ENCODE measurements at regions not wholly inside any gene's neighbourhood (a gene's known extent, or its start where the extent isn't known, plus 50 kb on each side); places are given as distances from the start of the nearest gene placed in this dataset.

DNA sequence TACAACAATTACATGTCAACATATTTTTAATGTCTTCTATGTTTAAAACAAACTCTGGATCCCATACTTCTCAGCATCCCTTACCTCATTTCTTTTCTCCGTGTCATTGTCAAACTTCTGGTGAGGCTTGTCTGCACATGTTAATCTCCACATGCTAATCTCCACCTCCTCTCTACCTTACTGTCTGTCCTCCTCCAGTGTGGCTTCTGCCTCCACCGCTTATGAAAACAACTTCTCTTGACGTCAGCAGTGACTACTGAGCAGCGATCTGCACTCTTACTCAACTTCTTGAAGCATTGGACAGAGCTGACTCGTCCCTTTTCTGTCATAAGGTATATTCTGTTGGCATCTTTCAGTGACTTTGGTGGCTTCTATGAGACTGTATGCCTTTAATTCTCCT is 338.2 kb upstream of the THRB start:
- Histone ChIP-seq H3K4me3 (ENCODE audit: low read depth, low read length) (no peak overlapping the region), H3K27me3 (ENCODE audit: control insufficient read depth, insufficient read depth, low read length) (peaks cover 20% of the 10 kb centered on the region), H3K36me3 (ENCODE audit: control insufficient read depth, insufficient read depth, low read length) (no peaks in the 10 kb centered on the region)
- TF ChIP-seq, protein P1, sequence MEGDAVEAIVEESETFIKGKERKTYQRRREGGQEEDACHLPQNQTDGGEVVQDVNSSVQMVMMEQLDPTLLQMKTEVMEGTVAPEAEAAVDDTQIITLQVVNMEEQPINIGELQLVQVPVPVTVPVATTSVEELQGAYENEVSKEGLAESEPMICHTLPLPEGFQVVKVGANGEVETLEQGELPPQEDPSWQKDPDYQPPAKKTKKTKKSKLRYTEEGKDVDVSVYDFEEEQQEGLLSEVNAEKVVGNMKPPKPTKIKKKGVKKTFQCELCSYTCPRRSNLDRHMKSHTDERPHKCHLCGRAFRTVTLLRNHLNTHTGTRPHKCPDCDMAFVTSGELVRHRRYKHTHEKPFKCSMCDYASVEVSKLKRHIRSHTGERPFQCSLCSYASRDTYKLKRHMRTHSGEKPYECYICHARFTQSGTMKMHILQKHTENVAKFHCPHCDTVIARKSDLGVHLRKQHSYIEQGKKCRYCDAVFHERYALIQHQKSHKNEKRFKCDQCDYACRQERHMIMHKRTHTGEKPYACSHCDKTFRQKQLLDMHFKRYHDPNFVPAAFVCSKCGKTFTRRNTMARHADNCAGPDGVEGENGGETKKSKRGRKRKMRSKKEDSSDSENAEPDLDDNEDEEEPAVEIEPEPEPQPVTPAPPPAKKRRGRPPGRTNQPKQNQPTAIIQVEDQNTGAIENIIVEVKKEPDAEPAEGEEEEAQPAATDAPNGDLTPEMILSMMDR (IDR thresholded peaks at IDR 0.05; ENCODE audit: insufficient read depth, low read length, poor library complexity, severe bottlenecking), result no peak
- DNase-seq (ENCODE audit: low read depth), result no peak

DNA sequence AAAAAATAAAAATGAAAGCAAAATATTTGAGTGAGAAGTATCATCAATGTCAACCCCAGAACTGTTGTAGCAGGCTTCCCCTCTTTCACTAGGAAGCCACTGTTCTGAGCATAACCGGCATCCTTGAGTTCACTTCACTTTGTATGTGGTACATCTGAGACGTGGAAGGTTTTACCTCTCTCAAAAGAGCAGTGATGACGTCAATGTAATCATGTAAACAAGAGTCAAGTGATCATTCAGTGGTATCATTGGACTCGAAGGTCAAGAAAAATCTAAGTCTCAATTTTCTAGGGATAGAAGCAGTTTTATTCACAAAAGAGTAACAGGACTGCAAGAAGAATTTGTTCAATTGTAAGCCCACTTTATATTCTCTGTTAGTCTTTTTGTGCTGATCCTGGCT is 339.8 kb upstream of the THRB start:
- TF ChIP-seq, protein P1 (IDR thresholded peaks at IDR 0.05; ENCODE audit: insufficient read depth, low read length, poor library complexity, severe bottlenecking), result no peak
- H3K36me3 ChIP-seq (ENCODE audit: control insufficient read depth, insufficient read depth, low read length), result no peaks in the 10 kb centered on the region
- peaks cover 13% of the 10 kb centered on the region for H3K27me3 ChIP-seq (ENCODE audit: control insufficient read depth, insufficient read depth, low read length)
- H3K4me3 ChIP-seq (ENCODE audit: low read depth, low read length), result no peak overlapping the region
- DNase-seq (ENCODE audit: low read depth), result no peak

DNA sequence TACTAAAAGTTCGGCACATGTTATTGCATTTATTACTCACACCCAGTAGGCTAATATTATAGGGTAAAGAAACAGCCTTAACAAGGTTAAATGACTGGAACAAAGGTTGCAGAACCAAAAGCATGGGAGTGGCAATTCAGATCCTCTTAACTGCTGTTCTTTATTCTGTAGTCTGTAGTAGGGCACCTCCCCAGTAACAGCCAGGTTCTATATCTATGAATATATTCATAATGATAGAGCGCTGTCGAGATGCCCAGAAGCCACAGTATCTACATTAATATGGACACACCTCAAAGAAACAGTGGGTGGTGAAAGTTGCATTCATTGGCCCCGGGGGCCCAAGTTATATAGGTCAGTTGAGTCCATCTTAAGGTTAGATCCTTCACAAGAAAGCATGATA is 340.9 kb upstream of the THRB start:
- no peaks in the 10 kb centered on the region for H3K36me3 ChIP-seq (ENCODE audit: control insufficient read depth, insufficient read depth, low read length)
- H3K27me3 ChIP-seq (ENCODE audit: control insufficient read depth, insufficient read depth, low read length), result peaks cover 3% of the 10 kb centered on the region
- H3K4me3 ChIP-seq (ENCODE audit: low read depth, low read length), result no peak overlapping the region
- no peak for DNase-seq (ENCODE audit: low read depth)
- TF ChIP-seq, protein P1 (IDR thresholded peaks at IDR 0.05; ENCODE audit: insufficient read depth, low read length, poor library complexity, severe bottlenecking), result no peak

DNA sequence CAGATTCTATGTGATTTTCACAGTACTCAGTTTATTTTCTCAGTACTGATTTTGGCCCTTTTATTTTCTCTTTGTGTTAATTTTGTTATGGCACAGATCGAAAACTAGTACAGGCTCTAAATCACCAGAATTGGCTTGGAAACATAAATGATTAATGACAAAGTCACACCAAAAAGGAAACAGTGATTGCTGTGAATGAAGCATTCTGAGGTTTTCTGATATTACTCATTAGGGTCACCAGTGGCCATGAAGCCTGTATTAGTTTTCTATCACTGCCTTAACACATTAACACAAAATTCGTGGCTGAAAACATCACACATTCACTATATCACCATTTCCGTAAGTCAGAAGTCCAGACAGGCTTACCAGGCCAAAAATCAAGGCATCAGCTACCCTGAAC is 343.0 kb upstream of the THRB start:
- Histone ChIP-seq H3K36me3 (ENCODE audit: control insufficient read depth, insufficient read depth, low read length) (no peaks in the 10 kb centered on the region), H3K4me3 (ENCODE audit: low read depth, low read length) (no peak overlapping the region), H3K27me3 (ENCODE audit: control insufficient read depth, insufficient read depth, low read length) (peaks cover 2% of the 10 kb centered on the region)
- no peak for DNase-seq (ENCODE audit: low read depth)
- TF ChIP-seq, protein P1 (IDR thresholded peaks at IDR 0.05; ENCODE audit: insufficient read depth, low read length, poor library complexity, severe bottlenecking), result no peak

DNA sequence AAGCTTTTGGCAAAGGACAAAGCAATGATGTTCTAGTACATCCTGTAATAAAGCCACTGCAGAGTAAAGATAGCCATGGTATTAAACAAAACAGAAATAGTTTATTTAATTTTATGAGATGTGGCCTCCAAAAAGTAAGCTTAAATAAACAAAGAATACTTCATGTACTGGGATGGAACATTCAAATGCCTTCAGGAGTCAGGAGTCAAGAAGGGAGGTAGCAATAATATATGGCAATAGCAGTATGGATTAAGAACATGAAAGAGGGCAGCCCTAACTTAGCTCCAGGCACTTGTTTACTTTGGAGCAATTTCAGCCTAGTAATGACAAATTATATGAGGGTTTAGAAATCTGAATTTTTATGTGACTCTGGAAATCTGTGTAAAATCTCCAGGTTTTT is 343.9 kb upstream of the THRB start:
- Histone ChIP-seq H3K27me3 (ENCODE audit: control insufficient read depth, insufficient read depth, low read length) (no peaks in the 10 kb centered on the region), H3K4me3 (ENCODE audit: low read depth, low read length) (no peak overlapping the region), H3K36me3 (ENCODE audit: control insufficient read depth, insufficient read depth, low read length) (no peaks in the 10 kb centered on the region)
- TF ChIP-seq, protein P1 (IDR thresholded peaks at IDR 0.05; ENCODE audit: insufficient read depth, low read length, poor library complexity, severe bottlenecking), result no peak
- no peak for DNase-seq (ENCODE audit: low read depth)

DNA sequence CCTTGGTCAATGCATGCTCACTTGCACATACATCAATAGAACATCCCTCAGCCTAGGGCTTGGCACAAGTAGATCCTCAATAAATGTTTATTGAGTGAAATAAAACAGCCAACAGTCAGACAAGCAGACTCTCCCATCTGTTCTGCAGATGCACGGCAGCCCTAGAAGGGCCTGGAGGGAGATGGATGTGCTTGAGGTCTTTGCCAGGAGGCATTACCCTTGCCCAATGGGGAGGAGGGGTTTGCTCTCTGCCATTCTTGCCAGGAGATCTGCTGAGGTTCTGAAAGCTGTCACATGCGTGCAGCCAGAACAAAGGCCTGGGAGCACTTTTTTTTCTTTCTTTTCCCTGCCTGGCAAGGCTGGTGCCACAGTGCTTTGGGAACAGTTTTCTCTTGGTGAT is 349.3 kb upstream of the THRB start:
- TF ChIP-seq, protein P1 (IDR thresholded peaks at IDR 0.05; ENCODE audit: insufficient read depth, low read length, poor library complexity, severe bottlenecking), result no peak
- Histone ChIP-seq H3K4me3 (ENCODE audit: low read depth, low read length) (no peak overlapping the region), H3K27me3 (ENCODE audit: control insufficient read depth, insufficient read depth, low read length) (no peaks in the 10 kb centered on the region), H3K36me3 (ENCODE audit: control insufficient read depth, insufficient read depth, low read length) (no peaks in the 10 kb centered on the region)
- DNase-seq (ENCODE audit: low read depth), result no peak
